ENCODE measurements at regions not wholly inside any gene's neighbourhood (a gene's known extent, or its start where the extent isn't known, plus 50 kb on each side); places are given as distances from the start of the nearest gene placed in this dataset.

- Histone ChIP-seq H4K20me1 (ENCODE audit: insufficient read depth) (no peaks in the 10 kb centered on the region), H3K4me2 (ENCODE audit: low read length) (no peak overlapping the region), H3K27me3 (ENCODE audit: insufficient read depth, low read length) (no peaks in the 10 kb centered on the region), H3K9me2 (ENCODE audit: insufficient read depth) (no peaks in the 10 kb centered on the region), H3K79me2 (ENCODE audit: insufficient read depth, low read length) (no peaks in the 10 kb centered on the region), H3K9me3 (ENCODE audit: control insufficient read depth in 1 of 2, insufficient read depth in 1 of 2, low read depth in 1 of 2, low read length in 2 of 2) (no peaks in the 10 kb centered on the region), H3K36me3 (ENCODE audit: control insufficient read depth in 1 of 2, insufficient read depth in 2 of 2, low read length in 2 of 2) (no peaks in the 10 kb centered on the region), H3K4me3 (replicated peaks in 1 of 2; ENCODE audit: low read depth in 1 of 2, low read length in 2 of 2) (no peak overlapping the region), H2AFZ (ENCODE audit: low read depth, low read length, poor library complexity, severe bottlenecking) (no peak overlapping the region), H3K4me1 (ENCODE audit: control insufficient read depth in 1 of 2, insufficient read depth in 2 of 2, low read length in 2 of 2) (no peaks in the 10 kb centered on the region), H3K9ac (ENCODE audit: low read length) (no peak overlapping the region), H3K27ac (ENCODE audit: low read depth, low read length) (no peak overlapping the region)
- intact Hi-C loops (cut with micrococcal nuclease), result no loop called here
- ChIA-PET CTCF (no interaction called here), RAD21 (ENCODE audit: low non-redundant PET in 1 of 2, low total read pairs in 2 of 2, uncharacterized antibody in 2 of 2, unreplicated experiment in 2 of 2) (no interaction called here), POLR2A (no interaction called here)
- ATAC-seq (no peak), DNase-seq (ENCODE audit: low read depth, low spot score) (no peak)
- BruUV-seq (replicated peaks), result no TSS peak
- TF ChIP-seq POLR2AphosphoS5 (IDR thresholded peaks at IDR 0.05; ENCODE audit: low read depth, low read length), result no peak
- TF ChIP-seq CTCF (IDR thresholded peaks at IDR 0.05 in 2 of 3, conservative IDR thresholded peaks at IDR 0.05 in 1 of 3; ENCODE audit: borderline replicate concordance in 1 of 3, insufficient read depth in 1 of 3, low read depth in 2 of 3, low read length in 2 of 3), result no peak
These were observed 72.4 kb upstream of the ISX start for GRCh38 chr22:34993548-34993947.

GRCh38 chr22:34997633-34998299, 68.2 kb upstream of the ISX start:
- no peak for ATAC-seq
- intact Hi-C loops (cut with micrococcal nuclease), result no loop called here
- RAD21 ChIA-PET (ENCODE audit: low non-redundant PET in 1 of 2, low total read pairs in 2 of 2, uncharacterized antibody in 2 of 2, unreplicated experiment in 2 of 2), result no interaction called here

More at GRCh38 chr22:34997633-34998299, 68.2 kb upstream of the ISX start:
- no TSS peak for BruUV-seq (replicated peaks)
- Histone ChIP-seq H4K20me1 (ENCODE audit: insufficient read depth) (no peaks in the 10 kb centered on the region), H3K36me3 (ENCODE audit: control insufficient read depth in 1 of 2, insufficient read depth in 2 of 2, low read length in 2 of 2) (no peaks in the 10 kb centered on the region), H3K4me3 (replicated peaks in 1 of 2; ENCODE audit: low read depth in 1 of 2, low read length in 2 of 2) (no peak overlapping the region), H2AFZ (ENCODE audit: low read depth, low read length, poor library complexity, severe bottlenecking) (no peak overlapping the region), H3K9me2 (ENCODE audit: insufficient read depth) (no peaks in the 10 kb centered on the region), H3K4me2 (ENCODE audit: low read length) (no peak overlapping the region), H3K4me1 (ENCODE audit: control insufficient read depth in 1 of 2, insufficient read depth in 2 of 2, low read length in 2 of 2) (no peaks in the 10 kb centered on the region), H3K79me2 (ENCODE audit: insufficient read depth, low read length) (no peaks in the 10 kb centered on the region), H3K9me3 (ENCODE audit: control insufficient read depth in 1 of 2, insufficient read depth in 1 of 2, low read depth in 1 of 2, low read length in 2 of 2) (no peaks in the 10 kb centered on the region), H3K27me3 (ENCODE audit: insufficient read depth, low read length) (peaks cover 8% of the 10 kb centered on the region; the same call in 1 of the 2 replicates), H3K27ac (ENCODE audit: low read depth, low read length) (no peak overlapping the region), H3K9ac (ENCODE audit: low read length) (no peak overlapping the region)
- POLR2A ChIA-PET, result no interaction called here
- CTCF ChIA-PET, result no interaction called here
- DNase-seq (ENCODE audit: low read depth, low spot score), result no peak
- no peak for TF ChIP-seq RAD21 (IDR thresholded peaks at IDR 0.05; ENCODE audit: low read depth)
- no peak for TF ChIP-seq POLR2A (IDR thresholded peaks at IDR 0.05; ENCODE audit: borderline replicate concordance, extremely low read depth, insufficient read depth, insufficient read length)
- TF ChIP-seq YY1 (IDR thresholded peaks at IDR 0.05; ENCODE audit: extremely low read depth, insufficient replicate concordance, low read depth, low read length), result no peak
